Astrocyte of the cerebellum (primary cell): ENCODE measurements at regions not wholly inside any gene's neighbourhood (a gene's known extent, or its start where the extent isn't known, plus 50 kb on each side); places are given as distances from the start of the nearest gene placed in this dataset.

Experiments used
- DNase-seq: peaks from one replicate; pipeline ENCODE4 v3.0.0-alpha.2; 2011; ENCODE audit warnings: low read depth
- H3K4me3 ChIP-seq: 2 replicates; pipeline ENCODE4 v1.5.1; 2011; ENCODE audit warnings: mild to moderate bottlenecking, low read depth, low read length, moderate library complexity
- CTCF ChIP-seq: IDR thresholded peaks from 2 replicates; pipeline ENCODE4 v1.5.1; 2012; ENCODE audit warnings: low read length, low read depth, moderate library complexity, mild to moderate bottlenecking; ENCODE audit errors: missing control alignments
- in situ Hi-C: cut with HindIII; loops from 2 replicates; pipeline ENCODE4 v1.10.0; 2017; ENCODE audit warnings: low sequenced_read_pairs

GRCh38 chr13:67878376-67878775 is 648.2 kb upstream of the PCDH9 start:
- no peak for DNase-seq
- in situ Hi-C loops, result no loop called here
- H3K4me3 ChIP-seq, result no peak overlapping the region
- TF ChIP-seq CTCF, result no peak

GRCh38 chr13:67877031-67877430 is 646.9 kb upstream of the PCDH9 start:
- no peak overlapping the region for H3K4me3 ChIP-seq
- no peak for TF ChIP-seq CTCF
- in situ Hi-C loops, result no loop called here
- no peak for DNase-seq

GRCh38 chr13:67867206-67867605 is 637.1 kb upstream of the PCDH9 start:
- no peak overlapping the region for H3K4me3 ChIP-seq
- in situ Hi-C loops, result no loop called here
- no peak for TF ChIP-seq CTCF
- no peak for DNase-seq

- in situ Hi-C loops, result no loop called here
- no peak overlapping the region for H3K4me3 ChIP-seq
- TF ChIP-seq CTCF, result no peak
- DNase-seq, result no peak
Observed at GRCh38 chr13:67860315-67860714, 630.2 kb upstream of the PCDH9 start.

GRCh38 chr13:67859904-67860303 is 629.8 kb upstream of the PCDH9 start:
- DNase-seq, result no peak
- TF ChIP-seq CTCF, result no peak
- no peak overlapping the region for H3K4me3 ChIP-seq
- in situ Hi-C loops, result no loop called here

- no peak overlapping the region for H3K4me3 ChIP-seq
- no peak for DNase-seq
- no peak for TF ChIP-seq CTCF
- in situ Hi-C loops, result no loop called here
Observed at GRCh38 chr13:67857581-67858310, 627.6 kb upstream of the PCDH9 start.
